ENCODE measurements at regions not wholly inside any gene's neighbourhood (a gene's known extent, or its start where the extent isn't known, plus 50 kb on each side); places are given as distances from the start of the nearest gene placed in this dataset.
"Not testable (repeated sequence)": the region's sequence is repeated elsewhere in the genome, so short reads cannot be mapped to it uniquely, and the experiment has no call there.

GRCh38 chr14:106788534-106788933 is 1262.2 kb downstream of the TMEM121 start:
- no peak for TF ChIP-seq CTCF (IDR thresholded peaks at IDR 0.05; ENCODE audit: low read depth, low read length)
- DNase-seq (ENCODE audit: extremely low read depth, low read depth): no peak

- no peak for TF ChIP-seq CTCF (IDR thresholded peaks at IDR 0.05; ENCODE audit: low read depth, low read length)
- DNase-seq (ENCODE audit: extremely low read depth, low read depth): no peak
Observed at GRCh38 chr14:106789318-106789717, 1262.9 kb downstream of the TMEM121 start.

GRCh38 chr14:106790189-106791036 is 1264.0 kb downstream of the TMEM121 start:
- peak; percentile 3; the same call in 1 of the 2 replicates for TF ChIP-seq CTCF (IDR thresholded peaks at IDR 0.05; ENCODE audit: low read depth, low read length)
- no peak for DNase-seq (ENCODE audit: extremely low read depth, low read depth)

- TF ChIP-seq CTCF (IDR thresholded peaks at IDR 0.05; ENCODE audit: low read depth, low read length): no peak
- DNase-seq (ENCODE audit: extremely low read depth, low read depth): no peak
Observed at GRCh38 chr14:106792543-106792942, 1266.2 kb downstream of the TMEM121 start.

- DNase-seq (ENCODE audit: extremely low read depth, low read depth): not testable (repeated sequence)
Observed at GRCh38 chr14:106798166-106798565, 1271.8 kb downstream of the TMEM121 start.

- TF ChIP-seq CTCF (IDR thresholded peaks at IDR 0.05; ENCODE audit: low read depth, low read length): no peak
- no peak for DNase-seq (ENCODE audit: extremely low read depth, low read depth)
Observed at GRCh38 chr14:106802413-106803364, 1276.3 kb downstream of the TMEM121 start.

GRCh38 chr14:106803379-106803778 is 1277.0 kb downstream of the TMEM121 start:
- TF ChIP-seq CTCF (IDR thresholded peaks at IDR 0.05; ENCODE audit: low read depth, low read length): no peak
- DNase-seq (ENCODE audit: extremely low read depth, low read depth): no peak
